ENCODE measurements at regions not wholly inside any gene's neighbourhood (a gene's known extent, or its start where the extent isn't known, plus 50 kb on each side); places are given as distances from the start of the nearest gene placed in this dataset.

DNA sequence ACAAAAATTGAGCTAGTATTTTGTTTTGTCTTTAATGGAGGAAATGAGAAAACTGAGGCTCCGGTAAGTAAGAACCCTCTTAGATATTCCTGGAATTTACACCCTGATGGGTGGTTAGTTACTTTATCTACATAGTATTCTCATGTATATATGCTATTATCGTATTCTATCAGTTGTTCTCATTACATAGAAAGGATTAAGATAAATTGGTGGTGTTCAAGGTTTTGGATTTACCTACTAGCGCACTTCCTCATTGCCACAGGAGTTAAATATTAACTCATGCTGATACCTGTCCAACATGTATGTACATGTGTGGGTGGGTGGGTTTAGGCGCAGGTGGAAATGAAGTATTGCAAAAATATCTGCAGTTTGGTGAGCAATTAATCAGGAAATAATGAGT is 61.1 kb upstream of the IFNE start:
- TF ChIP-seq, protein P1, sequence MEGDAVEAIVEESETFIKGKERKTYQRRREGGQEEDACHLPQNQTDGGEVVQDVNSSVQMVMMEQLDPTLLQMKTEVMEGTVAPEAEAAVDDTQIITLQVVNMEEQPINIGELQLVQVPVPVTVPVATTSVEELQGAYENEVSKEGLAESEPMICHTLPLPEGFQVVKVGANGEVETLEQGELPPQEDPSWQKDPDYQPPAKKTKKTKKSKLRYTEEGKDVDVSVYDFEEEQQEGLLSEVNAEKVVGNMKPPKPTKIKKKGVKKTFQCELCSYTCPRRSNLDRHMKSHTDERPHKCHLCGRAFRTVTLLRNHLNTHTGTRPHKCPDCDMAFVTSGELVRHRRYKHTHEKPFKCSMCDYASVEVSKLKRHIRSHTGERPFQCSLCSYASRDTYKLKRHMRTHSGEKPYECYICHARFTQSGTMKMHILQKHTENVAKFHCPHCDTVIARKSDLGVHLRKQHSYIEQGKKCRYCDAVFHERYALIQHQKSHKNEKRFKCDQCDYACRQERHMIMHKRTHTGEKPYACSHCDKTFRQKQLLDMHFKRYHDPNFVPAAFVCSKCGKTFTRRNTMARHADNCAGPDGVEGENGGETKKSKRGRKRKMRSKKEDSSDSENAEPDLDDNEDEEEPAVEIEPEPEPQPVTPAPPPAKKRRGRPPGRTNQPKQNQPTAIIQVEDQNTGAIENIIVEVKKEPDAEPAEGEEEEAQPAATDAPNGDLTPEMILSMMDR (IDR thresholded peaks at IDR 0.05; ENCODE audit: low read length) = no peak
- TF ChIP-seq EZH2phosphoT487 (IDR thresholded peaks at IDR 0.05; ENCODE audit: low read length) (no peak), EZH2 (optimal IDR thresholded peaks at IDR 0.05; ENCODE audit: low read depth, low read length) (no peak)

All from MM.1S (cell line).